GM23248 (cell line): ENCODE measurements at regions not wholly inside any gene's neighbourhood (a gene's known extent, or its start where the extent isn't known, plus 50 kb on each side); places are given as distances from the start of the nearest gene placed in this dataset.

Experiments
- DNase-seq: peaks from one replicate; pipeline ENCODE4 v3.0.0-alpha.2; 2015
- H2AFZ ChIP-seq: fragments of 200-600 bp; sonication (generic); 2 replicates; pipeline ENCODE4 v1.6.1; 2016; ENCODE audit warnings: antibody characterized with exemption
- H3F3A ChIP-seq: fragments of 200-600 bp; sonication (generic); 2 replicates; pipeline ENCODE4 v1.6.1; 2016; ENCODE audit warnings: mild to moderate bottlenecking, antibody characterized with exemption, mixed run types; ENCODE audit not compliant: insufficient read depth
- H3K27ac ChIP-seq: fragments of 200-600 bp; sonication (generic); 2 replicates; pipeline ENCODE4 v1.5.1; 2016; ENCODE audit warnings: mild to moderate bottlenecking
- H3K27me3 ChIP-seq: fragments of 200-600 bp; sonication (generic); replicated peaks from 2 replicates; pipeline ENCODE4 v1.6.1; 2016; ENCODE audit warnings: mild to moderate bottlenecking; ENCODE audit not compliant: insufficient read depth
- H3K36me3 ChIP-seq: fragments of 200-600 bp; sonication (generic); 2 replicates; pipeline ENCODE4 v1.6.1; 2016; ENCODE audit warnings: low read depth, mild to moderate bottlenecking
- H3K4me1 ChIP-seq: fragments of 200-600 bp; sonication (generic); 2 replicates; pipeline ENCODE4 v1.6.1; 2016; ENCODE audit warnings: mild to moderate bottlenecking; ENCODE audit not compliant: insufficient read depth
- H3K4me2 ChIP-seq: fragments of 200-600 bp; sonication (generic); one replicate; pipeline ENCODE4 v1.6.1; 2016; ENCODE audit warnings: mild to moderate bottlenecking; ENCODE audit not compliant: unreplicated experiment
- H3K4me3 ChIP-seq: fragments of 200-600 bp; sonication (generic); 2 replicates; pipeline ENCODE4 v1.5.1; 2016; ENCODE audit warnings: mild to moderate bottlenecking
- H3K79me2 ChIP-seq: fragments of 200-600 bp; sonication (generic); 2 replicates; pipeline ENCODE4 v1.6.1; 2016; ENCODE audit warnings: mild to moderate bottlenecking; ENCODE audit not compliant: insufficient read depth
- H3K9ac ChIP-seq: fragments of 200-600 bp; sonication (generic); 2 replicates; pipeline ENCODE4 v1.6.1; 2016; ENCODE audit warnings: mild to moderate bottlenecking
- H3K9me2 ChIP-seq: fragments of 200-600 bp; sonication (generic); 2 replicates; pipeline ENCODE4 v1.6.1; 2016; ENCODE audit warnings: mixed run types, mild to moderate bottlenecking, moderate library complexity; ENCODE audit not compliant: insufficient read depth
- H3K9me3 ChIP-seq: fragments of 200-600 bp; sonication (generic); one replicate; pipeline ENCODE4 v1.6.1; 2017; ENCODE audit warnings: low read depth
- H4K20me1 ChIP-seq: fragments of 200-600 bp; sonication (generic); 2 replicates; pipeline ENCODE4 v1.6.0; 2016; ENCODE audit not compliant: insufficient read depth
- EZH2 ChIP-seq: fragments of 200-600 bp; sonication (generic); IDR thresholded peaks from 2 replicates; pipeline ENCODE4 v1.6.1; 2018; ENCODE audit warnings: antibody characterized with exemption, mild to moderate bottlenecking; ENCODE audit not compliant: insufficient read depth, poor library complexity, severe bottlenecking
- EZH2phosphoT487 ChIP-seq: fragments of 200-600 bp; sonication (generic); IDR thresholded peaks from 2 replicates; pipeline ENCODE4 v1.6.1; 2018; ENCODE audit warnings: antibody characterized with exemption, moderate library complexity, mild to moderate bottlenecking, low read depth; ENCODE audit not compliant: insufficient read depth
- WGBS, 2 experiments: methylation state at CpG; one replicate each; pipeline ENCODE4 v1.1.6; 2015 to 2017; ENCODE audit warnings: low lambda C conversion rate in 2 of 2, low coverage in 1 of 2; ENCODE audit errors: missing lambda C conversion rate in 2 of 2; 5-methylcytosine and 5-hydroxymethylcytosine counted together
- in situ Hi-C: fragments of 300-500 bp; cut with MboI; formaldehyde crosslinking; loops from 2 replicates; pipeline ENCODE4 v1.15.0; 2020

DNA sequence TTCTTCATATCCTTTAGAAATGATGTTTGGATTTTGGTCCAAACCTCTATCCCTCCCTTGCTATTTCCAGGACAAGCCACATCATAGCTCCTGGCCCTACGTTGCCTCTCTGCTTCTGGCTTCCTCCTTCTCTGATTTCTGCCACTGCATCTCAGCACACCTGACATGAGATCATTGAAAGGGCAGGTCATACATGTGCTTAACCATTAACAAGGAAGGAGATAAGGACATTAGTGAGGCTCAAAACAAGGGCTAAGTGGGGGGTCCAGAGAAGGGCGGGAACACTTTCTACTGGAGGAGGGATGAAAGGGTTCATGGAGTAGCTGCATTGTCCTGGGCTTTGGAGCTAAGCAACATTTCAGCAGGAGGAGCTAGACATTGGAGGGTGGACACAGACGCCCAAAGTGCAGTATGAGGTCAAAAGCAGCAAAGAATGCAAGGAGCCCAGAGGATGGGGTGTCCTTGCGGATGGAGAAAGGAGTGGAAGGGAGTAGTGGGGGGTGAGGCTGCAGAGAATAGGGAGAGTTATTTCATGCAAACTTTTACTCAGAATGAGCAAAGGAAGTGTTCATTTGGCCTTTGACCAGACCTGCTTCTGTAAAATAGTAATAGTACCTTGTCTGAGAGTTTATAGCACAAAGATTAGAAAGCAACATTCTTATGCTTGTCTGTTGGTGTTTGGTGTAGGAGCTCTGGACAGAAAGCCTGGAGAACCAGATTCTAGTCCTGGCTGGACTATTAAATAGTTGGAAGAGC is 102.4 kb upstream of the CREB5 start:
- H2AFZ ChIP-seq: no peak overlapping the region
- no peak overlapping the region for H3K4me2 ChIP-seq
- in situ Hi-C loops: no loop called here
- H3K9me2 ChIP-seq: no peaks in the 10 kb centered on the region
- H3K4me3 ChIP-seq: no peak overlapping the region
- H3K79me2 ChIP-seq: no peaks in the 10 kb centered on the region
- H3K36me3 ChIP-seq: no peaks in the 10 kb centered on the region
- DNase-seq: no peak
- H3F3A ChIP-seq: no peaks in the 10 kb centered on the region
- TF ChIP-seq EZH2phosphoT487 (no peak), EZH2 (no peak)
- no peaks in the 10 kb centered on the region for H3K27me3 ChIP-seq
- no peaks in the 10 kb centered on the region for H3K9me3 ChIP-seq
- no peaks in the 10 kb centered on the region for H4K20me1 ChIP-seq
- no peak overlapping the region for H3K27ac ChIP-seq
- 0 out of 2 replicates have a peak, but pooled peaks cover under 1% of the 10 kb centered on the region for H3K4me1 ChIP-seq
- no peak overlapping the region for H3K9ac ChIP-seq
- 71 to 74% methylated on average over 4 of the region's 4 CpGs for WGBS, 2 experiments

- no peak overlapping the region for H3K27ac ChIP-seq
- H3K27me3 ChIP-seq: no peaks in the 10 kb centered on the region
- no peak overlapping the region for H3K4me3 ChIP-seq
- DNase-seq: no peak
- no peaks in the 10 kb centered on the region for H4K20me1 ChIP-seq
- TF ChIP-seq EZH2phosphoT487 (no peak), EZH2 (no peak)
- H3K9me3 ChIP-seq: no peaks in the 10 kb centered on the region
- no peaks in the 10 kb centered on the region for H3K9me2 ChIP-seq
- no peaks in the 10 kb centered on the region for H3K36me3 ChIP-seq
- 63 to 65% methylated on average over 6 of the region's 6 CpGs for WGBS, 2 experiments
- H3K79me2 ChIP-seq: no peaks in the 10 kb centered on the region
- H3K4me2 ChIP-seq: no peak overlapping the region
- peaks cover 6% of the 10 kb centered on the region for H3K4me1 ChIP-seq
- H3F3A ChIP-seq: peaks cover 1% of the 10 kb centered on the region; the same call in 1 of the 2 replicates
- H2AFZ ChIP-seq: no peak overlapping the region
- no peak overlapping the region for H3K9ac ChIP-seq
- in situ Hi-C loops: no loop called here
Measured at GRCh38 chr7:28310460-28310848, 101.9 kb upstream of the CREB5 start.

GRCh38 chr7:28311670-28312069 is 100.6 kb upstream of the CREB5 start:
- H3K4me1 ChIP-seq: peaks cover 17% of the 10 kb centered on the region
- H3K27me3 ChIP-seq: no peaks in the 10 kb centered on the region
- H3K4me3 ChIP-seq: no peak overlapping the region
- no peaks in the 10 kb centered on the region for H3K79me2 ChIP-seq
- no peaks in the 10 kb centered on the region for H3K9me3 ChIP-seq
- no peak overlapping the region for H3K27ac ChIP-seq
- no peaks in the 10 kb centered on the region for H3K36me3 ChIP-seq
- no peak overlapping the region for H2AFZ ChIP-seq
- DNase-seq: no peak
- no peak overlapping the region for H3K9ac ChIP-seq
- no peak for TF ChIP-seq EZH2phosphoT487
- no peak for TF ChIP-seq EZH2
- no peak overlapping the region for H3K4me2 ChIP-seq
- no peaks in the 10 kb centered on the region for H3K9me2 ChIP-seq
- WGBS, 2 experiments: 79% methylated on average over 12 of the region's 12 CpGs
- in situ Hi-C loops: no loop called here
- H4K20me1 ChIP-seq: no peaks in the 10 kb centered on the region
- peaks cover 14% of the 10 kb centered on the region for H3F3A ChIP-seq

GRCh38 chr7:28312948-28313347 is 99.4 kb upstream of the CREB5 start:
- in situ Hi-C loops: no loop called here
- no peak overlapping the region for H3K9ac ChIP-seq
- WGBS, 2 experiments: 95 to 96% methylated on average over 6 of the region's 6 CpGs
- no peak overlapping the region for H3K4me3 ChIP-seq
- H3K4me1 ChIP-seq: peaks cover 29% of the 10 kb centered on the region
- no peaks in the 10 kb centered on the region for H3K9me2 ChIP-seq
- TF ChIP-seq EZH2: no peak
- no peak for TF ChIP-seq EZH2phosphoT487
- H3K27me3 ChIP-seq: no peaks in the 10 kb centered on the region
- H3K36me3 ChIP-seq: no peaks in the 10 kb centered on the region
- no peak overlapping the region for H2AFZ ChIP-seq
- no peaks in the 10 kb centered on the region for H3K79me2 ChIP-seq
- H3F3A ChIP-seq: peaks cover 26% of the 10 kb centered on the region
- DNase-seq: no peak
- H3K9me3 ChIP-seq: no peaks in the 10 kb centered on the region
- no peak overlapping the region for H3K27ac ChIP-seq
- no peak overlapping the region for H3K4me2 ChIP-seq
- no peaks in the 10 kb centered on the region for H4K20me1 ChIP-seq
